GF-D8 (cell line): ENCODE measurements at regions not wholly inside any gene's neighbourhood (a gene's known extent, or its start where the extent isn't known, plus 50 kb on each side); places are given as distances from the start of the nearest gene placed in this dataset.
A peak's percentile ranks its signal among the peaks of the same experiment; 100 is the strongest.

Experiments used
- DNase-seq: peaks from one replicate; lab custom pipeline; 2025; lab: John Stamatoyannopoulos, UW

DNA sequence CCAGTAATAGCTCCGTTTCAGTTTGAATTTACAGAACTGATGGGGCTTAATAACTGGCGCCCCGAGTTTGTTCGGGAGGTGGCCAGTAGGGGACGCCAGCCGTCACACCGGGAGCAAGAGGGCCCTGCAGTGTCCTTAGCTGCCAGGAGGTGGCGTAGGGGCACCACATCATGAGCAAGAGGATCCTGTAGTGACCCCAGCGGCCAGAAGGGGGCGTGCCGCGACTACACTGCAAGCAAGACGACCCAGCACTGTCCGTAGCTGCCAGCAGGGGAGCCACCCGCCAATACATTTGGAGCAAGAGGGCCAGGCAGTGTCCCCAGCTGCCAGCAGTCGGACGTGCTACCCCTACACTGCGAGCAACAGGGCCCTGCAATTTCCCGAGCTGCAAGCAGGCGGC, 663.7 kb upstream of the B3GAT1 start:
- no peak for DNase-seq

GRCh38 chr11:135074397-135074998, 662.5 kb upstream of the B3GAT1 start:
- DNase-seq, result no peak

- DNase-seq, result no peak
These were observed 661.8 kb upstream of the B3GAT1 start for GRCh38 chr11:135073870-135074269.

DNA sequence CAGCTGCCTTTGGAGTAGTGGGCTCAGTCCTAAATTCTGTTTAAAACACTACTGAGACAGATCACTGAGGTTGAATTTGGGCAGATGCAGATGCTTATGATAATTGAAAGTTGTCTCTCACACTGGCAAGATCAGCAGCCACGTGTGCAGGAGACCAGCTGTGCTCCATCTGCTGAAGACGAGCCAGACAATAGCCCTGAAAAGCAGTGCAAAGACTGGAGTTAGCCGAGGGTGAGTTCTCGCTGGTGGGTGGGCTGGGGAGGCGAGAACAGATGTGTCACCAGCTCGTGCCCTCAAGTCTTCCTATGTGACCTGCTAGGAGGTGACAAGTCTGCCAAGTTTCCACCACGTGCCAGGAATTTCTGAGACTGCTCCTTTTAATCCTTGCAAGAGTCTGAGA, 661.3 kb upstream of the B3GAT1 start:
- no peak for DNase-seq

- DNase-seq, result no peak
These were observed 657.8 kb upstream of the B3GAT1 start for GRCh38 chr11:135069890-135070289.

DNA sequence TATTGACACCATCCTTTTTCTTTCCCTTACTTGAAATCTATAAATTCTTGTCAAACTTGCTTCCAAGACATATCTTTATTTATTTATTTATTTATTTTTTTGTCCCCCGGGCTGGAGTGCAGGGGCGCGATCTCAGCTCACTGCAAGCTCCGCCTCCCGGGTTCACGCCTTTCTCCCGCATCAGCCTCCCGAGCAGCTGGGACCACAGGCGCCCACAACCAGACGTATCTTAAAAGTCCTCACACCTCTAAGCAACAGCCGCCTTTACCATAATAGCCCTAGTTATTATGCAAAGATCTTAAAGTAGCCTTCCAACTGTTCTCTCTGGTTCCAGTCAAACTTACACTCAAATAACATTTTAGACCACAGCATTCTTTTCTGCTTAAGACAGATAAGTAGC, 657.0 kb upstream of the B3GAT1 start:
- no peak for DNase-seq

GRCh38 chr11:135062994-135063393, 651.0 kb upstream of the B3GAT1 start:
- no peak for DNase-seq

DNA sequence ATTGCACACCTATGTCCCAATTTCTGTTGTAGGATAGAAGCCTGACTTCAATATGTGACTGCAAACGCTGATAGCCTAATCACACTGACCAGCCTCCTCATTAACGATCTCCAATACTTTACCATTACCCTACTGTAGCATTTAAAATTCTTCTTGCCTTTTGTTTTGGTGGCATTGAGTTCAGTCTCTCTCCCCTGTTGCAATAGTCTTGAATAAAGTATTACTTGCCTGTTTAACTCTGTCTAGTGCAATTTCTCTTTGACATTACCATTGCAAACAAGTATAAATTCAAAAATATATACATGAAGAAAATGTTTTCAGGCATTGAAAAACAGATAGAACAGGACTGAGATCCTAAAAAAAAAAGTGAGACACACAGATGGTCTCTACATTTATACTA, 649.1 kb upstream of the B3GAT1 start:
- no peak for DNase-seq

- no peak for DNase-seq
These were observed 634.9 kb upstream of the B3GAT1 start for GRCh38 chr11:135046986-135047385.

GRCh38 chr11:135046556-135046955, 634.5 kb upstream of the B3GAT1 start:
- DNase-seq, result no peak

- DNase-seq, result no peak
These were observed 631.4 kb upstream of the B3GAT1 start for GRCh38 chr11:135043434-135043833.

DNA sequence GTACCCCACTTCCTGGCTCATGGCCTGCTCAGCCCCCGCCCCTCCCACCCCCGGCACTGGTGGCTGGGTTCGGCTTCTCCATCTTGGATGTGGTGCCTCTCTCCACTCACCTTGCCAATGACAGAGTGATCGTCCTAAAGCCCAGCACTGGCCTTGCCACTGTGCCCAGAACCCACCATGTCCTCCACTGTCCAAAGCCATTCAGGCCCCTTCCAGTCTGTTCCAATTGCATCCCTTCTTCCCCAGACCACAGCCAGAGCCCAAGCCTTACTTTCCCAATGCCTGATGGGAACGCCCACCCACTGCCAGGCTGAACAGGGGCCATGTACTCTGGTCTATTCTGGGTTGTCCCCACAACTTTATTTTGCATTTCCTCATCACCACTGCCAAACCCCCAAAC, 625.8 kb upstream of the B3GAT1 start:
- DNase-seq, result no peak

- no peak for DNase-seq
These were observed 624.7 kb upstream of the B3GAT1 start for GRCh38 chr11:135036488-135037297.

DNA sequence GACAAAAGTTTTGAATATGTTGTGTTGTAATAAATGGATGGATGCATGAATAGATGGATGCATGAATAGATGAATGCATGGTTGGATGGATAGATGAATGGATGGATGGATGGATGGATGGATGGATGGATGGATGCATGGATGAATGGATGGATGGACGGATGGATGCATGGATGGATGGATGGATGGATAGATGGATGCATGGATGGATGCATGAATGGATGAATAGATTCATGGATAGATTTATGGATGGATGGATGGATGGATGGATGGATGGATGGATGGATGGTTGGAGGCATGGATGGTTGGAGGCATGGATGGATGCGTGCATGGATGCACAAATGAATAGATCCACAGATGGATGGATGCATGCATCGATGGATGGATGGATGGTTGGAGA, 623.2 kb upstream of the B3GAT1 start:
- DNase-seq, result no peak

DNA sequence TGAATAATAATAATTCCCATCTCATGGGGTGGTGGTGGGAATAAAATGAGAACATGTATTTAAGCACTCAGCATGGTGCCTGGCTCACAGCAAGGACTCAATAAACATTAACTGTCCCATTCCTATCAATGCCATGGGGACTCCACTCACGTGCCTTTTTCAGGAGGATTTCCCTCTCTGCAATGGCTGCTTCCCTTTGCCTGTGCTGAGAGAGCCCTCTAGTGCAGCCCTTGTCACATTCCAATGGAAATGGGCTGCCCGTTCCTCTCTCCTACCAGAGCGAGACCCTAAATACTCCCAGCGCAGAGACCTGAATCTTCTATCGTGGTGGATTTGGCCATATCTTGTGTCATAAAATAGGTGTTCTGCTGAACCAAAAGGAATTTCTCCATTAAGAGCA, 621.5 kb upstream of the B3GAT1 start:
- no peak for DNase-seq

DNA sequence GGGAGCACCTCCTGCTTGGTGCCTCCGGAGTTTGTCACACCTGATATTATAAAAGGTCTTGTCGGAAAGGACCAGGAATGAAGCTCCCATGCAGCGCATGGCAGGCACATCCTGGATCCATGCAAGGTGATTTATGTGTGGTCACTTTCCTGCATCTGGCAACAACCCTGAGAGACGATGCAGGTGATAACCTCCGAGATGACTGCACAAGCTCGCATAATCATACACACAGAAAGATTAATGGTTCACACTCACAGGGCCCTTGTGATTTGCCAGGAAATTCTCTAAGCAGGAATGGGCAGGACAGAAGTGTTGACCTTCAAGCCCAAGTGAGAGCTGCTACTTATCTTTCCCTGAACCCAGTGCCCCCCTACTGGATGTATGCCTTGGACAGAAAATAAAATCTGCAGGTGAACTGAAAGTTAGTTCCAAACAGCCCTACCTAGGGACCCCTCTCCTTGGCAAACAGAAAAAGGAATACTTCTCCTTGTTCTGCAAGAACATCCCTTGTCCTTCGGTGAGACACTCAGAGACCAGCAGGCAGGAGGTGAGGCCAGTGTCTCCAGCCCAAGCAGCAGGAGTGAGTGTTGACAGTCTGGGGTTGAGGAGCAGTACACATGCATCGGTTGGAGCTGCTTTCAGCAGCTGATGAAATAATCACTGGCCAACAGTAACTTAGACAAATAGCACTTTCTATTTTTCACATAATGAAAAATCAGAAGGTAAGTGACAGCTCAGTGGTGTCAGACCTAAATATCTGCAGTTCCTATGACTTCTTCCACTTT, 619.4 kb upstream of the B3GAT1 start:
- DNase-seq, result no peak

DNA sequence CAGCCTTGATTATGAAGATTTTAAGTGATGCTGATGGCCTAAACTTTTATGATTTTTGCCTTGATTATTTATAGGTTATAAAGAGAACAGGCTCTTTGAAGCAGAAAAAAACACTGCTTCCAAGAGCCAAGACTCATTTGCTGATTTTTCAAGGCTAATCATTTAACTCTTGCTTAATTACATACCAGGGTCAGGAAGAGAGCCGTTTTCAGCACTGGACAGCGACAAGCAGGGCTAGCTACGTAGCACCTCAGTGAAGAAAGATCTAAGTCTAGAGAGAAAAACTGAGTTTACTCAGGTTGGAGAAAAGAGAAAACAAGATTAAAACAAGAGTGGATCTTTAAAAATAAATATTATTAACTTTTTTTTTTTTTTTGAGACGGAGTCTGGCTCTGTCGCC, 615.4 kb upstream of the B3GAT1 start:
- peak; percentile 29 for DNase-seq

- no peak for DNase-seq
These were observed 611.5 kb upstream of the B3GAT1 start for GRCh38 chr11:135023499-135023898.

DNA sequence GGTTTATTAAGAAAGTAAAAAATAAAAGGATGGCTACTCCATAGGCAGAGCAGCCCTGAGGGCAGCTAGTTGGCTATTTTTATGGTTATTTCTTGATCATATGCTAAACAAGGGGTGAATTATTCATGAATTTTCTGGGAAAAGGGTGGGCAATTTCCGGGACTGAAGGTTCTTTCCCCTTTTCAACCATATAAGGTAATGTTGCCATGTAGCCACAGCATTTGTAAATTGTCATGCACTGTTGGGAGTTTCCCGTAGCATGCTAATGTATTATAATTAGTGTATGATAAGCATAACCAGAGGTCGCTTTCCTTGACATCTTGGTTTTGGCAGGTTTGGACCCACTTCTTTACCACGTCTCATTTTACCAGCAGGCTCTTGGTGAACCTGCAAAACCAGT, 610.4 kb upstream of the B3GAT1 start:
- DNase-seq, result no peak

GRCh38 chr11:135019899-135020298, 607.9 kb upstream of the B3GAT1 start:
- no peak for DNase-seq

- no peak for DNase-seq
These were observed 607.4 kb upstream of the B3GAT1 start for GRCh38 chr11:135019343-135019871.

- no peak for DNase-seq
These were observed 605.3 kb upstream of the B3GAT1 start for GRCh38 chr11:135017296-135017695.

DNA sequence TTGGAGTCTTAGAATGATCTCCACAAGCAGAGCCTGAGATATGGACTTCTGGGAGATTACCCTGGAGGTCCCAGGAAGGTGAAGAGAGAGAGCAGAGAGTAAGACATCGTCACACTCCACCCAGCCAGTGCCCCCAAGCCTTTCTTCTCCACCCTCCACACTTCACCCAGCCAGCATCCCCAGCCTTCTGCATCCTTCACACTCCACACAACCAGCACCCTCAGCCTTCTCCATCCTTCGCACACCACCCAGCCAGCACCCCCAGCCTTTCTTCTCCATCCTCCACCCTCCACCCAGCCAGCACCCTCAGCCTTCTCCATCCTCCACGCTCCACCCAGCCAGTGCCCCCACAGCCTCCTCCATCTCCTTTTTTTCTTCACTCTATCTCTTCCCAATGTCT, 603.9 kb upstream of the B3GAT1 start:
- DNase-seq, result no peak
